ENCODE measurements at regions not wholly inside any gene's neighbourhood (a gene's known extent, or its start where the extent isn't known, plus 50 kb on each side); places are given as distances from the start of the nearest gene placed in this dataset.

- TF ChIP-seq POLR2A (IDR thresholded peaks at IDR 0.05), result no peak
- no peak for TF ChIP-seq CTCF (IDR thresholded peaks at IDR 0.05)
Observed at GRCh38 chr4:103778221-103778620, 58.4 kb upstream of the TACR3 start.
